Stomach (tissue), 4 donors: ENCODE measurements at regions not wholly inside any gene's neighbourhood (a gene's known extent, or its start where the extent isn't known, plus 50 kb on each side); places are given as distances from the start of the nearest gene placed in this dataset.

Experiments used
- POLR2A ChIP-seq, 4 donors: fragments of 450-650 bp; IDR thresholded peaks; one replicate each; pipeline ENCODE4 v1.6.1; 2016; ENCODE audit warnings: antibody characterized with exemption in 4 of 4, control low read depth in 2 of 4, mild to moderate bottlenecking in 1 of 4, moderate library complexity in 1 of 4
- POLR2AphosphoS5 ChIP-seq, 3 donors: sonication (generic); formaldehyde crosslinking; IDR thresholded peaks; one replicate each; pipeline ENCODE4 v1.6.1; 2016; ENCODE audit warnings: antibody characterized with exemption in 3 of 3
- TF ChIP-seq, protein P1 (sequence below), 7 experiments: fragments of 450-650 bp in 4 of 7; fragments of 200-600 bp in 3 of 7; sonication (generic) in 3 of 7; IDR thresholded peaks; one replicate each; pipeline ENCODE4 v1.5.1; 2016 to 2019; ENCODE audit warnings: antibody characterized with exemption in 7 of 7, control low read depth in 2 of 7, mild to moderate bottlenecking in 1 of 7

DNA sequence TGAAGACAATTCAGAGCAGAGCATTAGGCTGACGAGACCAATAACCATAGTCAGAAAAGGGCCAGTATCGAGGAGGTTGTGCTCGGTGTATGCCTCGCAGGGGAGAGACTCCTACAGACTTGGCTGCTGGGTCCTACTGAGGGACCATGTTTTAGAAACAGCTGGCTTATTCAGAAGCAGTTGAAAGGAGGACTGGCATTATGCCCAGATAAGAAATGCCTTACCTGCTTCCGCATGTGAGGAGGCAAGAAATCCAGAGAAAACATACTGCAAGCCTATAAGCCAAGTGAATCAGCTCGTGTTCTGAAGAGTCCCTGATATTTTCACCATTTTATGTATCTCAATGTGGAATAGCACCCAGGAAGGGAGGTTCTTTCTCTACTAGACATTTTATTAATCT, 434.7 kb downstream of the GRB14 start:
- TF ChIP-seq POLR2A (IDR thresholded peaks at IDR 0.05) (no peak), POLR2AphosphoS5 (IDR thresholded peaks at IDR 0.05) (no peak)
- TF ChIP-seq, protein P1, sequence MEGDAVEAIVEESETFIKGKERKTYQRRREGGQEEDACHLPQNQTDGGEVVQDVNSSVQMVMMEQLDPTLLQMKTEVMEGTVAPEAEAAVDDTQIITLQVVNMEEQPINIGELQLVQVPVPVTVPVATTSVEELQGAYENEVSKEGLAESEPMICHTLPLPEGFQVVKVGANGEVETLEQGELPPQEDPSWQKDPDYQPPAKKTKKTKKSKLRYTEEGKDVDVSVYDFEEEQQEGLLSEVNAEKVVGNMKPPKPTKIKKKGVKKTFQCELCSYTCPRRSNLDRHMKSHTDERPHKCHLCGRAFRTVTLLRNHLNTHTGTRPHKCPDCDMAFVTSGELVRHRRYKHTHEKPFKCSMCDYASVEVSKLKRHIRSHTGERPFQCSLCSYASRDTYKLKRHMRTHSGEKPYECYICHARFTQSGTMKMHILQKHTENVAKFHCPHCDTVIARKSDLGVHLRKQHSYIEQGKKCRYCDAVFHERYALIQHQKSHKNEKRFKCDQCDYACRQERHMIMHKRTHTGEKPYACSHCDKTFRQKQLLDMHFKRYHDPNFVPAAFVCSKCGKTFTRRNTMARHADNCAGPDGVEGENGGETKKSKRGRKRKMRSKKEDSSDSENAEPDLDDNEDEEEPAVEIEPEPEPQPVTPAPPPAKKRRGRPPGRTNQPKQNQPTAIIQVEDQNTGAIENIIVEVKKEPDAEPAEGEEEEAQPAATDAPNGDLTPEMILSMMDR (IDR thresholded peaks at IDR 0.05), result no peak
